ENCODE measurements at regions not wholly inside any gene's neighbourhood (a gene's known extent, or its start where the extent isn't known, plus 50 kb on each side); places are given as distances from the start of the nearest gene placed in this dataset.
"Not testable (repeated sequence)": the region's sequence is repeated elsewhere in the genome, so short reads cannot be mapped to it uniquely, and the experiment has no call there.

DNA sequence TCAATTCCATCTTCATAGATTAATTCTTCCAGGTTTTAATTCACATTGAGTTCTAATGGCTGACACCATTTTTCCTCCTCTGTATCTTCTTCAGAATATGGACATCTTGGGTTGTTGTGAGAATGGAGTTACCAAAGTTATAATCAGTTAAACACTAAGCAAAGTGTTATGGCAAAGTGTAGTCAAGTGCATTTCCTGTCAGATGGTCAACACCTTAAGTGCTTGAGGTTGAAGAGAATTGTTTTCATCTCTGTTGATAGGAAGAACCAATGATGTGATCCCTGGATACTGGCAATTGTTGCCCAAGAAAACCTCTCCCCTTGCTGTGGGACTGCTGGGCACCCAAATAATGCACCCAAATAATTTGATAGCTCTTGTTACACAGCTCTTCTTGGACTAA, 102.6 kb upstream of the SATB1 start:
- no peak for DNase-seq

GRCh38 chr3:18526667-18527066, 101.5 kb upstream of the SATB1 start:
- no peak for DNase-seq

DNA sequence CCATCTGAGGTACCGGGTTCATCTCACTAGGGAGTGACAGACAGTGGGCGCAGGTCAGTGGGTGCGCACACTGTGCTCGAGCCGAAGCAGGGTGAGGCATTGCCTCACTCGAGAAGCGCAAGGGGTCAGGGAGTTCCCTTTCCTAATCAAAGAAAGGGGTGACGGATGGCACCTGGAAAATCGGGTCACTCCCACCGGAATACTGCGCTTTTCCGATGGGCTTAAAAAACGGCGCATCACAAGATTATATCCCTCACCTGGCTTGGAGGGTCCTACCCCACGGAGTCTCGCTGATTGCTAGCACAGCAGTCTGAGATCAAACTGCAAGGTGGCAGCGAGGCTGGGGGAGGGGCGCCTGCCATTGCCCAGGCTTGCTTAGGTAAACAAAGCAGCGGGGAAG, 91.0 kb upstream of the SATB1 start:
- DNase-seq: not testable (repeated sequence)

- no peak for DNase-seq
These were observed 88.0 kb upstream of the SATB1 start for GRCh38 chr3:18513091-18513490.

DNA sequence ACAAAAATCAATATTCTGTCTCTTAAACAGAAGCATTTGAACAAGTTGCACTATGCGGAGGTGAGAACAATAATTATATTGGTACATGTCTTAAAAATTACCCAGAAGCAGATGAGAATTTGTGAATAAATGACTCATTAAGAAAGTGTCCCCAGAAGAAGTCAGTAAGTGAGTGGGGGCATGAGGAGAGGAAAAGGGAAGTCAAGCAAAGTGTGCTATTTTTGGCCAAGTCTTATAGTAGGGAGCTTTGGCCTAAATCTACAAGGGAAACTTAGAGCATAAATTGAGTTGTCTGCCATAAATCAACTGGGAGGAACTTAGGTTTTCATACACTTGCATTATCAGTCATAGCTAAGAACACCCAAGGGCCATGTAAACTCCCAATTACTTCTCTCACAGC, 86.9 kb upstream of the SATB1 start:
- no peak for DNase-seq

- DNase-seq: no peak
These were observed 85.8 kb upstream of the SATB1 start for GRCh38 chr3:18510947-18511346.

- DNase-seq: no peak
These were observed 82.2 kb upstream of the SATB1 start for GRCh38 chr3:18507333-18507732.

DNA sequence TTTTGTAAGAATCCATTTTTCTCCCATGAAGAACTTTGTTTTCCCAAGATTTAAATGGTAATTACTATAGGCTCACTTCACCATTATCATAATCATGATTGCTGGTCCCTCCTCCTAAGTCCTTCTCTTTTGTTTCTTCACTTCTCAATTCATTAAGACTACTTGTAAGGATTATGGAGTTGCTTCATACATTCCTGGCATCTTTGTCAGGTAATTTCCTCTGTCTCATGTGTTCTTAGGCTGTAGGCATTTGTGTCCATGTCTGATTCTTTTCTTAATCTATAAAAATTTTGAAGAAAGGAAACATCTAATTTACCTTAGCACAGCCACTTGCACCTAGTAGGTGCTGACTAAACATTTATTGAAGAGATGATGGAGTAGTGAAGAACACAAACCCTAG, 79.9 kb upstream of the SATB1 start:
- DNase-seq: no peak

DNA sequence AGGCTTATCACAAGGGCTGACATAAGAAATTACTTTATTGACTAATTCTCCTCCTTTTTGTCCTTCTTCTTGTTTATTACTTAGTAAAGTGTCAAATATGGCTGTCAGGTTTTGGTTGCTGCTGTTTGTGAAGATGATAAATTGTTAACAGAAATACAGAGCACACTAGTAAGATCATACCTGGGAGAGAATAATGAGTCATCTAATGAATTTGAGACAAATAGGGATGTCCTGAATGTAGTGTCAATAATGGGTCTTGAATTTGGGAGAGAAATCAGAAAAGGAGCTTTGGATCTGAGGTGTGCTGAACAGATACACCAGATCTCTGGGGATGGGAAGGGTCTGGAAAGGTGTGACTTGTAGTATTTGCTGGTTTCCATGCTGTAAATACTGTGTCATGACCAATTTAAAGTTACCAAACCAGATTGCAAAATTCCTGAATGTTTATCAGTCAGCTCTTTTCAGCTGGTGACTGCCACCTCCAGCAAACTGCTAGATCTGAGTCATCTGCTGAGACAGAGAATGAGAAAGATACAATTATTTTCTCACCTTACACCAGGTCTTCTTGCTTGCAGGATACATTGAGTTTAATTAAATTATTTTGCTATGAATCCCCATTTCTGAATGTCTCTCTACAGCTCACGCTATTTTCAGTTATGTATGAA, 76.7 kb upstream of the SATB1 start:
- DNase-seq: no peak

GRCh38 chr3:18500322-18500721, 75.2 kb upstream of the SATB1 start:
- no peak for DNase-seq

DNA sequence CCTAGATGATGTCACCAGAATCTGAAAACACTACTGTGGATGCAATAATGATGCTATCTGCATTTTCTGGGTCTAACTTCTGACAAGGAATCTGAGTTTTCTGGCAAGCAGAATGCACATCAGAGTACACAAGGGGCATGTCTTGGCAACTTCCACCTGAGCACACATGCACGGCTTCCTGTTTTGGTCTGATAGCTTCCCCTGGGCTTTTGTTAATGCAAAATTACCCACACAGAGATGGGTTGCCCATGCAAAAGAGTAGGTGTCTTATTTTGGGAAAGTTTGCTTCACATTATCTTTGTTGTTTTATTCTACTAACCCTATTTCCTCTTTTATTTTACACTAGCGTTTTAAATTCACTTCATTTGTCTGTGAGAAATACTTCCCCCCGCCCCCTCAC, 74.2 kb upstream of the SATB1 start:
- no peak for DNase-seq

- DNase-seq: no peak
These were observed 69.1 kb upstream of the SATB1 start for GRCh38 chr3:18494251-18494650.

GRCh38 chr3:18489939-18490338, 64.8 kb upstream of the SATB1 start:
- DNase-seq: no peak

DNA sequence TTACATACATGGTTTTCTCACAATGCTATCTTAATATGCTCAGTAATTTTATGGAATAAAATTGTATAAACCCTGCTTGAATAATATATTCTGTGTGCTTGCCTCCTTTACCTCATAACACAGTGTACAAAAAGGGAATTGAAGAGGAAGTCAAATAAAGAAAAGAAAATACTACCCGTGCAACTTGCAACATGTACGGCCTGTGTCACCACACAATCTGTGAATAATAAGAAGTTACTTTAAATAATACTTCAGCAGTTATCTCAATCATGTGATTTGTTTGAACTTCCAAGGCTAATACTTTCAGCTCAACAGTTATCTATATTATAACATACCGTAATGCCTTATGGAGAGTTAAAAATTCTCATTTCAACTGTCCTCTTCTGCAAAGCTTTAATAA, 58.1 kb upstream of the SATB1 start:
- DNase-seq: no peak

- peak; percentile 2 for DNase-seq
These were observed 56.9 kb upstream of the SATB1 start for GRCh38 chr3:18481946-18482548.

DNA sequence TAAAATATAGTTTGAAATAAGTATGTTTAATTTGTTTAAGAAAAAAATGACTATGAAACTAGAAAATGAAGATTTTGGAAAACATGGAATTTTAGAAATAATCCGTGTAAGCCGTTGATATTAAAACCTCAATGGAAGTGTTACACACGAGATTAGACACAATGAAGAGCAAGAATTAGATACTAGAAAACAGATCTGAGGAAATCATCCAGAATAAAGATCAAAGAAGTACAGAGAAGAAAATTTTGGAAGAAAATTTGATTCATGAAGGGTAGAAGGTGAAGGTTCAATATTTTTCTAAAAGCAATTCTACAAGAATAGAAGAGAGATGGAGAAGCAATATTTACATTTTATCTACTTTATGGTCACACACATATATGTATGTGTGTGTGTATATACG, 52.5 kb upstream of the SATB1 start:
- DNase-seq: no peak

Measured in fibroblast of skin of right biceps (primary cell).